GM12891 (cell line): ENCODE measurements at regions not wholly inside any gene's neighbourhood (a gene's known extent, or its start where the extent isn't known, plus 50 kb on each side); places are given as distances from the start of the nearest gene placed in this dataset.

ENCODE experiments used
- DNase-seq: peaks from one replicate; pipeline ENCODE4 v3.0.0; 2011; ENCODE audit warnings: low spot score; ENCODE audit not compliant: insufficient read length
- FAIRE-seq: peaks from 2 replicates; lab custom pipeline; 2011; peaks lifted over from hg19 to GRCh38; lab: Jason Lieb, UNC
- PAX5 ChIP-seq: IDR thresholded peaks from 2 replicates; pipeline ENCODE4 v1.6.1; 2011; ENCODE audit warnings: low read length, moderate library complexity, mild to moderate bottlenecking; ENCODE audit not compliant: insufficient read depth, severe bottlenecking
- POLR2A ChIP-seq: IDR thresholded peaks from 2 replicates; pipeline ENCODE4 v1.6.1; 2011; ENCODE audit warnings: low read depth, low read length, control low read depth
- POLR2AphosphoS5 ChIP-seq: IDR thresholded peaks from 2 replicates; pipeline ENCODE4 v1.6.1; 2011; ENCODE audit warnings: low read depth, low read length, control low read depth
- POU2F2 ChIP-seq: IDR thresholded peaks from 2 replicates; pipeline ENCODE4 v1.6.1; 2011; ENCODE audit warnings: low read depth, mild to moderate bottlenecking, control low read depth, low read length, moderate library complexity
- SPI1 ChIP-seq: IDR thresholded peaks from 2 replicates; pipeline ENCODE4 v1.6.1; 2011; ENCODE audit warnings: low read depth, low read length, control low read depth
- TAF1 ChIP-seq: IDR thresholded peaks from 2 replicates; pipeline ENCODE4 v1.6.1; 2011; ENCODE audit warnings: low read depth, low read length, control low read depth

- no peak for FAIRE-seq
- no peak for TF ChIP-seq POU2F2
- no peak for TF ChIP-seq PAX5
- no peak for TF ChIP-seq SPI1
- no peak for TF ChIP-seq POLR2A
- TF ChIP-seq POLR2AphosphoS5: no peak
- TF ChIP-seq TAF1: no peak
- no peak for DNase-seq
These were observed 93.7 kb upstream of the ETS2 start for GRCh38 chr21:38712071-38712470.

DNA sequence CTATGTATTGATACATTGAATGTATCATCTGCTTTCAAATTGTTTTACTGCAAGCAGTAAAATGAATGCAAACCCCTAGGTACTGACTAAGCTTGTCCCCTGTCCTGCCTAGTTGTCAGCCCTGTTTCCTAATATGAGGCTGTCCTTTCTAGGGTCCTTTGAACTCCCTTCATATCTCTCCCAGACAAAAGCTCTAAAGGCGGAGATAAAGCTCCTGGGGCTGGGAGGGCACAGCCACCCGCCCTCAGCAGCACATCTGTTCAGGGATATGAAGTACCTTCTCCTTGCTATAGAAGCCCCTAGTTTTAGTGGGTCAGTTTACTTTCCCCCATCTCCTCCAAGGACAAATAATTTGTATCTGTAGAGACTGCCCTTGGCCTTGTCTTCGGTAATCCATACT lies 93.1 kb upstream of the ETS2 start:
- TF ChIP-seq SPI1 (no peak), TAF1 (no peak), PAX5 (no peak), POLR2AphosphoS5 (no peak), POLR2A (no peak), POU2F2 (no peak)
- DNase-seq (no peak), FAIRE-seq (no peak)

GRCh38 chr21:38714039-38714817 lies 91.5 kb upstream of the ETS2 start:
- TF ChIP-seq SPI1: no peak
- no peak for TF ChIP-seq TAF1
- TF ChIP-seq POLR2AphosphoS5: no peak
- no peak for TF ChIP-seq POU2F2
- TF ChIP-seq POLR2A: no peak
- TF ChIP-seq PAX5: no peak
- FAIRE-seq: no peak

GRCh38 chr21:38714999-38715398 lies 90.7 kb upstream of the ETS2 start:
- no peak for DNase-seq
- no peak for TF ChIP-seq PAX5
- TF ChIP-seq POU2F2: no peak
- TF ChIP-seq POLR2AphosphoS5: no peak
- TF ChIP-seq SPI1: no peak
- no peak for TF ChIP-seq TAF1
- TF ChIP-seq POLR2A: no peak
- FAIRE-seq: no peak

More at GRCh38 chr21:38714039-38714817, 91.5 kb upstream of the ETS2 start:
- no peak for DNase-seq

DNA sequence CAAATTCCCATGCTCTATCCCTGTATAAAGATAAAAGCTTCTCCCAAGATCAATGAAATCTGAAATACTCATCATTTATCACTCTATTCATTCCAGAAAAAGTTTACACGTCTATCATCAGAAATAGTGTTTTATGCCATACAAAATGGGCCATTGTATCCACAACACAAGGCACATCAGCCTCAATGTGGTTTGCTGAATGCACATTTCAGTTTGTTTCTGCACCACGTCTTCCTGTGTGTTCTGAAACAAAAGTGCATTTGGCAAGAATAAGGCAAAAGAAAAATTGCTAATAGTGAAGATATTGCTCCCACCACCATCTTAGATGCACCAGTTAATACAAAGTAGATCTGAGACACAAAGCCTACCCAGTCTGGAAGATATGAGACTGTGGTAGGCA lies 89.6 kb upstream of the ETS2 start:
- FAIRE-seq: no peak

DNA sequence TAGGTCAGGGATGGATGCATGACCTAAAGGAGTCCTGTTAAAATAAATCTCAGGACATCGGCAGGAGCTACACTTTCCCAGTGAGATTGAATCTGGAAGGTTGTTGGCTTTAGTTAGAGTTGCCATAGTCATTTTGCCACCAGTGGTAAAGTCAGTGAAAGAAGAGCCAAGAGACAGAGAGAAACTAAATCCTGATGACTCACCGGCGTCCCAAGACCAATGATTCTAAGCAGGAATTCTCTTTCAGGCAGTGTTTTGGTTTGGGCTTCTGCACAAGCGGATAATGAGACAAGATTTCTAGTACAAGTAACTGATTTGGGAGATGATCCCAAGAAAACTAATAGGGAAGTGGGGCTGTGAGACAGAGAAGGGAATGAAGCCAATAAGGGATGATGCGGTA lies 88.8 kb upstream of the ETS2 start:
- FAIRE-seq: no peak
- DNase-seq: no peak
- TF ChIP-seq POU2F2: no peak

More for the DNA sequence above, 89.6 kb upstream of the ETS2 start:
- no peak for DNase-seq
- TF ChIP-seq PAX5 (no peak), SPI1 (no peak), POLR2AphosphoS5 (no peak), POU2F2 (no peak), POLR2A (no peak), TAF1 (no peak)

DNA sequence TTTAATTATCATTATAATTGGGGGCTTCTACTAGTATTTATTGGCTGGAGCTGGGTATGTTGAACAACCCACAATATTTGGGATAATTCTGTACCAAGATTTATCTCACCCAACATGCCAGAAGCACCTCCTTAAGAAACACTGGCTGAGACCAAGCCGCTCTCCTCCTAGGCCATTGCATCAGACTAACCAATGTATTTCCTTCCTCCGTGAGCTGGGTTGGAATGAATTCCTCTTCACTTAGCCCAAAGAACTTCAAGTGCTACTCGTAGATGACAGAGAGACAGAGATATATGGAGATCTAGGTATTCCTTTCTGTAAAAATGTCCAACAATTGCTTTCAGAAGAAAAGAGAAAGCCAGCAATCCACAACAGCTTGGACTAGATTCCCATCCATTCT lies 87.2 kb upstream of the ETS2 start:
- FAIRE-seq (no peak), DNase-seq (no peak)
- TF ChIP-seq SPI1 (no peak), POLR2AphosphoS5 (no peak), POU2F2 (no peak)

DNA sequence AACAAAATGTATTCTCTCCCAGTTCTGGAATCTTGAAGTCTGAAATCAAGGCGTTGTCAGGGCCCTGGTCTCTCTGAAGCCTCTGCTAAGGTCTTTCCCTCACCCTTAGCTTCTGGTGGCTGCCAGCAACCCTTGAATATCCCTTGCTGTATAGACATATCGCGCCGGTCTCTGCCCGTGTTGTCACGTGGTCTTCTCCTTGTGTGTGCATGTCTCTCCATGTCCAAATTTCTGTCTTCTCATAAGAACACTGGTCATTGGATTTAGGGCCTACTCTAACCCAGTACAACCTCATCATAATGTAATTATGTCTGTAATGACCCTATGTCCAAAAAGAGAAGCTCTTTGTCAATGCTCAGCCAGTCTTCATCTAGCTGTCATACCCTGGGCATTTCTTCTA lies 85.7 kb upstream of the ETS2 start:
- FAIRE-seq (no peak), DNase-seq (no peak)
- TF ChIP-seq PAX5: no peak
- no peak for TF ChIP-seq POU2F2
- no peak for TF ChIP-seq TAF1
- no peak for TF ChIP-seq POLR2AphosphoS5
- no peak for TF ChIP-seq SPI1
- no peak for TF ChIP-seq POLR2A

GRCh38 chr21:38721055-38721454 lies 84.7 kb upstream of the ETS2 start:
- no peak for FAIRE-seq
- TF ChIP-seq SPI1: no peak
- no peak for TF ChIP-seq PAX5
- no peak for TF ChIP-seq POLR2A
- TF ChIP-seq POLR2AphosphoS5: no peak
- TF ChIP-seq TAF1: no peak
- no peak for TF ChIP-seq POU2F2
- no peak for DNase-seq

GRCh38 chr21:38721958-38722357 lies 83.8 kb upstream of the ETS2 start:
- TF ChIP-seq TAF1 (no peak), SPI1 (no peak), POU2F2 (no peak), POLR2A (no peak), POLR2AphosphoS5 (no peak), PAX5 (no peak)
- FAIRE-seq (no peak), DNase-seq (no peak)
